H9 (cell line): ENCODE measurements at regions not wholly inside any gene's neighbourhood (a gene's known extent, or its start where the extent isn't known, plus 50 kb on each side); places are given as distances from the start of the nearest gene placed in this dataset.
"Not testable (repeated sequence)": the region's sequence is repeated elsewhere in the genome, so short reads cannot be mapped to it uniquely, and the experiment has no call there.

Source experiments
- DNase-seq: peaks from one replicate; pipeline ENCODE4 v3.0.0-alpha.2; 2017
- H2AFZ ChIP-seq: one replicate; pipeline ENCODE4 v1.6.1; 2013; ENCODE audit warnings: mild to moderate bottlenecking, low read length, control low read depth, moderate library complexity
- H2AK5ac ChIP-seq: 2 replicates; pipeline ENCODE4 v1.6.1; 2013; ENCODE audit warnings: low read length, control low read depth, mixed read lengths; ENCODE audit not compliant: insufficient read length
- H2BK120ac ChIP-seq: one replicate; pipeline ENCODE4 v1.6.1; 2013; ENCODE audit warnings: low read depth, mild to moderate bottlenecking, low read length, control low read depth, inconsistent platforms; ENCODE audit not compliant: poor library complexity, severe bottlenecking
- H2BK12ac ChIP-seq: 2 replicates; pipeline ENCODE4 v1.6.1; 2013; ENCODE audit warnings: low read length, control low read depth, mixed read lengths, low read depth; ENCODE audit not compliant: insufficient read length
- H2BK15ac ChIP-seq: 2 replicates; pipeline ENCODE4 v1.6.1; 2013; ENCODE audit warnings: low read depth, low read length, control low read depth
- H2BK20ac ChIP-seq: one replicate; pipeline ENCODE4 v1.6.1; 2013; ENCODE audit warnings: low read depth, mild to moderate bottlenecking, low read length, control low read depth, inconsistent platforms; ENCODE audit not compliant: poor library complexity, severe bottlenecking
- H2BK5ac ChIP-seq: 2 replicates; pipeline ENCODE4 v1.6.1; 2013; ENCODE audit warnings: low read length, control low read depth, mixed read lengths; ENCODE audit not compliant: insufficient read length
- H3K14ac ChIP-seq: 2 replicates; pipeline ENCODE4 v1.6.1; 2013; ENCODE audit warnings: low read length, control low read depth; ENCODE audit not compliant: insufficient read depth
- H3K18ac ChIP-seq: 2 replicates; pipeline ENCODE4 v1.6.1; 2013; ENCODE audit warnings: low read depth, mild to moderate bottlenecking, mixed read lengths, low read length, control low read depth; ENCODE audit not compliant: insufficient read length
- H3K23ac ChIP-seq: 2 replicates; pipeline ENCODE4 v1.6.1; 2013; ENCODE audit warnings: low read length, control low read depth, mixed read lengths, low read depth; ENCODE audit not compliant: insufficient read length
- H3K23me2 ChIP-seq: 2 replicates; pipeline ENCODE4 v1.6.1; 2013; ENCODE audit warnings: low read depth, mild to moderate bottlenecking, mixed read lengths, low read length, control low read depth; ENCODE audit not compliant: insufficient read length, poor library complexity, severe bottlenecking
- H3K27ac ChIP-seq: 2 replicates; pipeline ENCODE4 v1.5.1; 2013; ENCODE audit warnings: low read length, control low read depth, mixed read lengths, low read depth; ENCODE audit not compliant: insufficient read length
- H3K27me3 ChIP-seq: 2 replicates; pipeline ENCODE4 v1.6.1; 2013; ENCODE audit warnings: low read length, control low read depth, inconsistent platforms; ENCODE audit not compliant: insufficient read depth
- H3K4ac ChIP-seq: 2 replicates; pipeline ENCODE4 v1.6.1; 2013; ENCODE audit warnings: low read depth, mild to moderate bottlenecking, control low read depth, inconsistent platforms, low read length, moderate library complexity
- H3K4me1 ChIP-seq: 2 replicates; pipeline ENCODE4 v1.6.1; 2013; ENCODE audit warnings: low read length, control low read depth, inconsistent platforms; ENCODE audit not compliant: insufficient read depth
- H3K4me2 ChIP-seq: 2 replicates; pipeline ENCODE4 v1.6.1; 2013; ENCODE audit warnings: low read length, control low read depth, mixed read lengths; ENCODE audit not compliant: insufficient read length, insufficient read depth
- H3K56ac ChIP-seq: 2 replicates; pipeline ENCODE4 v1.6.1; 2013; ENCODE audit warnings: low read depth, mild to moderate bottlenecking, mixed read lengths, low read length, control low read depth; ENCODE audit not compliant: insufficient read length
- H3K79me1 ChIP-seq: 2 replicates; pipeline ENCODE4 v1.6.1; 2013; ENCODE audit warnings: low read depth, mild to moderate bottlenecking, moderate library complexity, low read length, control low read depth, inconsistent platforms; ENCODE audit not compliant: insufficient read depth, poor library complexity, severe bottlenecking
- H3K79me2 ChIP-seq: 2 replicates; pipeline ENCODE4 v1.6.1; 2013; ENCODE audit warnings: low read length, control low read depth, inconsistent platforms; ENCODE audit not compliant: insufficient read depth
- H3K9ac ChIP-seq: 2 replicates; pipeline ENCODE4 v1.6.1; 2013; ENCODE audit warnings: low read length, control low read depth, mixed read lengths; ENCODE audit not compliant: insufficient read length; ENCODE audit errors: extremely low read depth
- H3K9me3 ChIP-seq: one replicate; pipeline ENCODE4 v1.6.1; 2013; ENCODE audit warnings: low read depth, low read length, inconsistent platforms; ENCODE audit not compliant: control insufficient read depth
- H3T11ph ChIP-seq: one replicate; pipeline ENCODE4 v1.6.1; 2013; ENCODE audit warnings: mild to moderate bottlenecking, low read length, control low read depth, inconsistent platforms
- H4K20me1 ChIP-seq: one replicate; pipeline ENCODE4 v1.6.1; 2013; ENCODE audit not compliant: control insufficient read depth, insufficient read length, insufficient read depth
- H4K5ac ChIP-seq: 2 replicates; pipeline ENCODE4 v1.6.1; 2013; ENCODE audit warnings: low read depth, mild to moderate bottlenecking, mixed read lengths, low read length, control low read depth; ENCODE audit not compliant: insufficient read length
- H4K8ac ChIP-seq: replicated peaks from 2 replicates; pipeline ENCODE4 v1.6.1; 2013; ENCODE audit warnings: low read length, control low read depth, mixed read lengths, low read depth; ENCODE audit not compliant: insufficient read length
- H4K91ac ChIP-seq: 2 replicates; pipeline ENCODE4 v1.6.1; 2013; ENCODE audit warnings: low read depth, mild to moderate bottlenecking, moderate library complexity, mixed read lengths, low read length, control low read depth; ENCODE audit not compliant: insufficient read length
- H3K27ac Mint-ChIP-seq, 3 experiments: 2 replicates in 2 of 3; 3 replicates in 1 of 3; pipeline ENCODE4 v1.8.0; 2020 to 2021; ENCODE audit warnings: mixed read lengths in 3 of 3, mild to moderate bottlenecking in 1 of 3, moderate library complexity in 1 of 3
- H3K27me3 Mint-ChIP-seq: 2 replicates; pipeline ENCODE4 v1.8.0; 2021; ENCODE audit warnings: low read depth, mild to moderate bottlenecking, moderate library complexity, mixed read lengths
- H3K36me3 Mint-ChIP-seq, 3 experiments: 2 replicates in 2 of 3; 3 replicates in 1 of 3; pipeline ENCODE4 v1.8.0; 2020 to 2021; ENCODE audit warnings: low read depth in 3 of 3, mixed read lengths in 3 of 3; ENCODE audit not compliant: insufficient read depth in 1 of 3
- H3K4me1 Mint-ChIP-seq, 2 experiments: 2 replicates each; pipeline ENCODE4 v1.8.0; 2020; ENCODE audit warnings: mixed read lengths in 2 of 2
- H3K4me3 Mint-ChIP-seq, 2 experiments: 2 replicates in 1 of 2; 3 replicates in 1 of 2; pipeline ENCODE4 v1.8.0; 2020 to 2021; ENCODE audit warnings: mild to moderate bottlenecking in 2 of 2, mixed read lengths in 2 of 2, moderate library complexity in 1 of 2
- H3K9me3 Mint-ChIP-seq, 2 experiments: 2 replicates in 1 of 2; 3 replicates in 1 of 2; pipeline ENCODE4 v1.8.0; 2020; ENCODE audit warnings: mild to moderate bottlenecking in 2 of 2, mixed read lengths in 2 of 2, moderate library complexity in 1 of 2
- CTCF ChIP-seq: fragments of 200-600 bp; sonication (generic); conservative IDR thresholded peaks from 3 replicates; pipeline ENCODE4 v1.8.0; 2021; ENCODE audit warnings: antibody characterized with exemption, mild to moderate bottlenecking
- WGBS: extraction: QIAGEN DNeasy Blood & Tissue Kit; methylation state at CpG from one replicate; pipeline ENCODE4 v1.1.7; 2013; ENCODE audit warnings: missing lambda C conversion rate, low lambda C conversion rate, mixed read lengths; ENCODE audit not compliant: insufficient read length; ENCODE audit errors: extremely low coverage; 5-methylcytosine and 5-hydroxymethylcytosine counted together

- Histone ChIP-seq H3K4ac (no peak overlapping the region), H3K14ac (no peak overlapping the region), H2BK5ac (no peak overlapping the region), H4K8ac (no peak overlapping the region), H3K27me3 (no peaks in the 10 kb centered on the region), H2BK15ac (no peak overlapping the region), H3K9ac (no peak overlapping the region), H3K79me1 (no peaks in the 10 kb centered on the region), H3K18ac (no peak overlapping the region), H3K27ac (no peak overlapping the region), H2AFZ (no peak overlapping the region), H3K4me2 (no peak overlapping the region), H2BK12ac (no peak overlapping the region), H4K5ac (no peak overlapping the region), H3K23ac (no peak overlapping the region), H3K9me3 (no peaks in the 10 kb centered on the region), H4K91ac (no peak overlapping the region), H2BK120ac (no peak overlapping the region), H3T11ph (no peak overlapping the region), H3K56ac (no peak overlapping the region), H2AK5ac (no peak overlapping the region), H4K20me1 (no peaks in the 10 kb centered on the region), H3K23me2 (no peaks in the 10 kb centered on the region), H2BK20ac (no peak overlapping the region), H3K4me1 (no peaks in the 10 kb centered on the region; the same call in 1 of the 2 replicates), H3K79me2 (no peaks in the 10 kb centered on the region)
- no CpG with 5 or more reads among the region's 1 CpG for WGBS
- H3K36me3 Mint-ChIP-seq = peaks cover 2 to 4% (median 4%) of the 10 kb centered on the region in 3 experiments; a peak in 5 of 7 replicates
- no peak for TF ChIP-seq CTCF
- H3K27ac Mint-ChIP-seq = no peak overlapping the region
- H3K4me1 Mint-ChIP-seq = peaks cover 8 to 9% of the 10 kb centered on the region in 2 experiments
- no peaks in the 10 kb centered on the region for H3K27me3 Mint-ChIP-seq
- DNase-seq = no peak
- H3K4me3 Mint-ChIP-seq = no peak overlapping the region
- H3K9me3 Mint-ChIP-seq = peaks cover 3 to 4% of the 10 kb centered on the region in 2 experiments; a peak in 4 of 5 replicates
These were observed 348.7 kb upstream of the POT1 start for GRCh38 chr7:125278318-125278717.

GRCh38 chr7:125274742-125275141 lies 345.1 kb upstream of the POT1 start:
- H3K79me1 ChIP-seq, H3K36me3 Mint-ChIP-seq, DNase-seq, H2BK120ac ChIP-seq, H4K8ac ChIP-seq, H3K9ac ChIP-seq, H3K4me2 ChIP-seq, H3K9me3 Mint-ChIP-seq, H2BK5ac ChIP-seq, H4K91ac ChIP-seq, H3K14ac ChIP-seq, H3K4me1 ChIP-seq, H3K23ac ChIP-seq, H2BK12ac ChIP-seq, H3K9me3 ChIP-seq, H2BK20ac ChIP-seq, H3K79me2 ChIP-seq, H3K4me1 Mint-ChIP-seq, H3K56ac ChIP-seq, H3K27me3 ChIP-seq, H3K27me3 Mint-ChIP-seq, H3K27ac ChIP-seq, H2BK15ac ChIP-seq, H2AK5ac ChIP-seq, H2AFZ ChIP-seq, H3T11ph ChIP-seq, H3K18ac ChIP-seq, H4K20me1 ChIP-seq, H4K5ac ChIP-seq, H3K23me2 ChIP-seq, H3K4ac ChIP-seq, H3K4me3 Mint-ChIP-seq, H3K27ac Mint-ChIP-seq: not testable (repeated sequence)
- WGBS = no CpG with 5 or more reads among the region's 6 CpGs
